ENCODE measurements at regions not wholly inside any gene's neighbourhood (a gene's known extent, or its start where the extent isn't known, plus 50 kb on each side); places are given as distances from the start of the nearest gene placed in this dataset.

DNA sequence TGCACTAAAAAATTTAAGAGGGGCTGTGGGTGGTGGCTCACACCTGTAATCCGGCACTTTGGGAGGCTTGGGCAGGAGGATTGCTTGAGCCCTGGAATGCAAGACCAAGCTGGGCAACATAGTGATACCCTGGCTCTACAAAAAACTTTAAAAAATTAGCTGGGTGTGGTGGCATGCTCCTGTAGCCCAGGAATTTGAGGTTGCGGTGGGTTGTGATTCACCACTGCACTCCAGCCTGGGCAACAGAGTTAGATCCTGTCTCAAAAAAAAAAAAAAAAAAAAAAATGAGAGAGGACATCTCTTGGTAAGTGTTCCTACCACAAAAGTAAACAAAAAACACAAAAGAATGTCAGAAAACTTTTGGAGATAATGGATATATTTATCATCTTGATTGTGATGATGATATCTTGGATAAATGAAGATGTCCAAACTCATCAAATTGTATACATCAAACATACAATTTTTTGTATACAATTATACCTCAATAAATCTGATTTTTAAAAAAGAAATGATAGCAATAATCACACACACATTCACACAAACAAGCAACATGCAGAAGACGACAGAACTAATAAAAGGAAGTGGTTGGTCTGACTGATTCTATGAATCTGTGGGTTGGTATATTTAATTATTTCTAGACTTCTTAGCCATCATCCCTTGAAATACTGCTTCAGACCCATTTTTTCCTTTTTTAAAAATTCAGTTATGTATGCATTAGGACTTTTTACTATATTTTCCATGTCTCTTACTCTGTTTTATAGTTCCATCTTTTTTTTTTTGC lies 465.9 kb downstream of the PLA2G4A start:
- Histone ChIP-seq H3K27ac (no peak overlapping the region), H3K4me3 (no peak overlapping the region), H3K4me1 (replicated peaks in 1 of 2) (no peaks in the 10 kb centered on the region)
- WGBS, 10 experiments = 50 to 100% (median 92%) methylated on average over 1 to 3 of the region's 3 CpGs
- no peak for ATAC-seq (replicated peaks in 6 of 8)
- in situ Hi-C loops (cut with MboI; ENCODE audit: low pct_unique_long_range_greater_than_20kb in 2 of 9, low sequenced_read_pairs in 9 of 9, unreplicated experiment in 9 of 9) = loop anchor here in 1 of 9 experiments (25.0 kb wide), 1 partner anchor 368 kb away; no protein-coding TSS in a partner anchor

DNA sequence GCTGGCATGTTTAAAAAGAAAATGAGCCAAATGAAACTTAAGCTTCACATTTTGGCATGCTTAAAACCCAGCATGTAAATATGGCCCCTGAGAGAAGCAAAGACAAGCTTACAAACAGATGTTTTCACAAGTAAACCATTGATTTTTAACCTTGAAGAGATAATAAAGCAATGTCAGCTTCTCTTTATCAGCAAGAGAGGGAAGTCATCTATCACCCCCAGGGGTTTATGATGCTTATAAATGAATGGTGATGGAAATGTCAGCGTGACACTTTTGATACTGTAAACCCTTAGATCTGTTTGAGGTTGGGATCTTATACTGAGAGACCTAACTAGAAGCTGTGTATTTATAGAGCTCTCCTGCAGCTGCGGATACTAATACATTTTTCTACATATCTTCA lies 471.3 kb downstream of the PLA2G4A start:
- in situ Hi-C loops (cut with MboI; ENCODE audit: low pct_unique_long_range_greater_than_20kb in 2 of 9, low sequenced_read_pairs in 9 of 9, unreplicated experiment in 9 of 9) = no loop called here
- 14 to 100% (median 66%) methylated on average over 1 to 2 of the region's 2 CpGs for WGBS, 10 experiments
- peaks cover 0 to 7% of the 10 kb centered on the region in 2 donors for H3K4me1 ChIP-seq (replicated peaks in 1 of 2)
- no peak overlapping the region for H3K4me3 ChIP-seq
- no peak overlapping the region for H3K27ac ChIP-seq
- no peak for ATAC-seq (replicated peaks in 6 of 8)

DNA sequence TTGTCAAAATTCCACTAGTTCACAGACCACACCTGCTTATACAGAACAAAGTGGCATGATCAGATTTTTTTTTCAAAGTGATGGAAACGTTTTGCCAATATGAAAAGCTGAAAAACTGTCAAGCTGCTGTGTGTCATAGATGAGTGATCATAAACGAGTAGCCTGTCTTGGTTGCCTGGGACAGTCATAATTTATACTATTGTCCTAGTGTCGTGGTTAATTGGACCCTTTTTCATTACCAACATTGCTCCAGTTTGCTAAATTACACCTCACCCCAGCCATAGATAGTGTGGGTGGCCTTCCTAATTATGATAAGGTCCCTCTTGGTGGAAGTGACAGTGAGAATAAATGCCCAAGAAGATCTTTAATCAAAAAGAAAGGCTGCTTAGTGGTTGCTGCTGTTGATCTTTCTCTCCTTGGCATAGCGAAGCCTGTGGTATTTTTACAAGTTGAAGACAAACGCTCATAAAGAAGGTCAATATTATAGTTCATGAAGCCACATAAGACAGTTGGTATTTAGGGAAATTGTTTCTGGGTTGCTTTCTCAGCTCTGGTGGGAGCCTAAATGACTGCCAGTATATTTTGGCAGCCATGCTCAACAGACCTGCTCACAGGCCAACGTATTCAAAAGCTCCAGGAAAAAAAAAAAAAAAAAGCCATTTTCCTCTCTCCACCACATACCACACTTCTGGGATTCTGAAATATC lies 478.1 kb downstream of the PLA2G4A start:
- no peak overlapping the region for H3K27ac ChIP-seq
- H3K4me3 ChIP-seq = no peak overlapping the region
- peak in 3 of 8 experiments; percentile 41 to 64 (median 64) for ATAC-seq (replicated peaks in 6 of 8)
- in situ Hi-C loops (cut with MboI; ENCODE audit: low pct_unique_long_range_greater_than_20kb in 2 of 9, low sequenced_read_pairs in 9 of 9, unreplicated experiment in 9 of 9) = no loop called here
- WGBS, 10 experiments = 17 to 68% (median 59%) methylated on average over 1 to 6 of the region's 6 CpGs
- H3K4me1 ChIP-seq (replicated peaks in 1 of 2) = peaks cover 6 to 19% of the 10 kb centered on the region in 2 donors

DNA sequence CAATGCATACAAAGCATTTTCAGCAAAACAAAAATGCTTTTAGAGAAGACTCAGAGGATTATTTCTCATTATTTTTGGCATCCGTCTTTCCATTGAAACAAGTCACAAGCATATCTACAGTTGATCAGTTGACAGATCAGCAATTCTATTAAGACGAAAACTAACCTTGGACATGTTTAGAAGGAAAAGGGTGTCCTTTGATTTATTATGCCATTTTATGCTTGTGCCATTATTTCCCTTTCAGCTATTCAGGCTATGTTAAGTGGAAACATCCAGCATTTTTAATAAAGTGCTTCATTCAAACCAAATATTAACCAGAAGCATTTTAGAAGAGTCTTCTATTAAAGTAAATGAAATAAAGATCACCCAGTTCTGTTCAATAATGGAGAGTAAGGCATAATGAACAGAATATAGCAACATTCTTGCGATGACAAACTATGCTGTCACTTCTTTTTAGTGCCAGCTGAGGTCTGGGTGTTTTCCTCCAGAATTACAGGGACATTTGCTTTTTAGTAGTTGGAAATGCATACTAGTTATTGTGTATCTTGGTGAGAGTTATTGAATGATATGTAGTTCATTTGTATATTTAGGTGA lies 481.4 kb downstream of the PLA2G4A start:
- 11 to 75% (median 61%) methylated on average over 1 to 3 of the region's 3 CpGs; no CpG with 5 or more reads in 1 of the 10 experiments for WGBS, 10 experiments
- in situ Hi-C loops (cut with MboI; ENCODE audit: low pct_unique_long_range_greater_than_20kb in 2 of 9, low sequenced_read_pairs in 9 of 9, unreplicated experiment in 9 of 9) = no loop called here

DNA sequence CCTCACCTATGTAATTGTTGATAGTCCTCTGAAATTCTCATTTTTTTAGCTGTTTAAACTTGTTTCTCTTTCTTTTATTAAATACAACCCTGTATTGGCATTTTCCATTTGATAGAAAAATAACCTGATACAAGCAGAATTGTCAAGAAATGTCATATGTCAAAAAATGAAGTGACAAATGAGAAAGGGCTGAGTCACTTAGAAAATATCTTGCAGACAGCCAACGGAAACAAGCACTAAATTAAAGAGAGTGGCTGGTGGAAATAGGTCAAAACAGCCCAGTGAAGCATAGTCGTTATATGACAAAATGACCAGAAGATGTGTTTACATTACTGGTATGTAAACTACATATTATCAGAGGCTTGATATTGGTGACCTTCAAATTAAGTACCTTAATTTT lies 484.4 kb downstream of the PLA2G4A start:
- no peak overlapping the region for H3K27ac ChIP-seq
- H3K4me3 ChIP-seq = no peak overlapping the region
- ATAC-seq (replicated peaks in 6 of 8) = peak in 2 of 8 experiments; percentile 38 to 39
- peaks cover 0 to 18% of the 10 kb centered on the region in 2 donors for H3K4me1 ChIP-seq (replicated peaks in 1 of 2)
- in situ Hi-C loops (cut with MboI; ENCODE audit: low pct_unique_long_range_greater_than_20kb in 2 of 9, low sequenced_read_pairs in 9 of 9, unreplicated experiment in 9 of 9) = no loop called here
- 7 to 75% (median 48%) methylated on average over 1 to 2 of the region's 2 CpGs; no CpG with 5 or more reads in 2 of the 10 experiments for WGBS, 10 experiments

More for the DNA sequence above, 481.4 kb downstream of the PLA2G4A start:
- Histone ChIP-seq H3K27ac (no peak overlapping the region), H3K4me1 (replicated peaks in 1 of 2) (peaks cover 6 to 22% of the 10 kb centered on the region in 2 donors), H3K4me3 (no peak overlapping the region)
- ATAC-seq (replicated peaks in 6 of 8) = peak in 5 of 8 experiments; percentile 24 to 73 (median 70)

DNA sequence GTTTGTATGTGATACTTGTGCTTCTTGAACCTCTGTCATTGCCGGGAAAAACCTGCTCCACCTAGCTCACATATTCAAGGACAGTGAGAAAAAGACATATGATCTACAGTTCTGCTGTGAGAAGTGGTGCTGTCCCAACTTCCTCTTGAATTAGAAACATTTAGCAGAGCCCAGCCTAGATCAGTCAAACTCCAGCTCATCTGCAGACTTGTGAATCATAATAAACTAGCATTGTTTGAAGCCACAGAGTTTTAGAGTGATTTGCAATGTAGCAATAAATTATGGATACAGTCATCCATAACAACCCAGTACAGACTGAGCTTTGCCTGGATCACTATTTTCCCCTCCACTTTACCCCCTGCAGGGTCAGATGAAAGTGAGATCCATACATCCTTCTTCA lies 497.8 kb downstream of the PLA2G4A start:
- Histone ChIP-seq H3K4me1 (replicated peaks in 1 of 2) (no peaks in the 10 kb centered on the region), H3K27ac (no peak overlapping the region), H3K4me3 (no peak overlapping the region)
- ATAC-seq (replicated peaks in 6 of 8) = peak in 3 of 8 experiments; percentile 79 to 93 (median 91)
- in situ Hi-C loops (cut with MboI; ENCODE audit: low pct_unique_long_range_greater_than_20kb in 2 of 9, low sequenced_read_pairs in 9 of 9, unreplicated experiment in 9 of 9) = no loop called here
- 14 to 71% (median 38%) methylated on average over 1 of the region's 1 CpG; no CpG with 5 or more reads in 5 of the 10 experiments for WGBS, 10 experiments

DNA sequence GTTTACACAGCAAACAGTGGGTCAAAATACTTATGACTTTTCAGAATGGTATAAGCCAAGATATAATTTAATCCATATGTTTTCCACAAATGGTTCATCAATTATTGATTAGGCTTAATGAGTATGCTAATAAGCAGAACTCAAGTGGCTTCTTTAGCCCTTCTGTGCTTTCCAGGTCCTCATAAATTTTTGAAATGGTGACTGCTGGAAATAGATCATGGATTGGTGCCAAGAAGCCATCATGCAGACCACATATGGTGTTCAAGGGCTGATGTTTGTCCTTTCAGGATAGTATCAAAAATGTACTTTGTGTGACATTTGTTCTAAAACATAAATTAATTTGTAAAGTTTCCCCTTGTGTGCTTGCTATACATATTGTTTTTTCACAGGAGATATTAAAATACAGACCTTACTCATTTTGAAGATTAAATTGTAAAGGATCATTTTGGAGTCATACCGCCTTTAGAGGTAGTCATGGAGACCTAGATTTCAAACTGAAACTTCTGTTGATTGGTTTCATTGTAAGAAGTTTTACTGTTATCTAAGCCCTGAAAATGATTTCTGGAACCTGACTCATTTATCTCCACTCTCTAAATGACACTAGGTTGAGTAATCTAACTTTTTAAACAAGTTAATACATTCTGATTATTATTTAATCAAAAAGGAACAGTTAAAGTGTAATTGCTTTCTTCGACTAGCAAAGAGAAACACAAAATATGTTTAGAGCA lies 507.9 kb downstream of the PLA2G4A start:
- Histone ChIP-seq H3K4me3 (no peak overlapping the region), H3K27ac (no peak overlapping the region), H3K4me1 (replicated peaks in 1 of 2) (peaks cover 0 to 5% of the 10 kb centered on the region in 2 donors)
- in situ Hi-C loops (cut with MboI; ENCODE audit: low pct_unique_long_range_greater_than_20kb in 2 of 9, low sequenced_read_pairs in 9 of 9, unreplicated experiment in 9 of 9) = no loop called here
- WGBS, 10 experiments = 0 to 100% (median 88%) methylated on average over 1 to 2 of the region's 2 CpGs
- ATAC-seq (replicated peaks in 6 of 8) = no peak

DNA sequence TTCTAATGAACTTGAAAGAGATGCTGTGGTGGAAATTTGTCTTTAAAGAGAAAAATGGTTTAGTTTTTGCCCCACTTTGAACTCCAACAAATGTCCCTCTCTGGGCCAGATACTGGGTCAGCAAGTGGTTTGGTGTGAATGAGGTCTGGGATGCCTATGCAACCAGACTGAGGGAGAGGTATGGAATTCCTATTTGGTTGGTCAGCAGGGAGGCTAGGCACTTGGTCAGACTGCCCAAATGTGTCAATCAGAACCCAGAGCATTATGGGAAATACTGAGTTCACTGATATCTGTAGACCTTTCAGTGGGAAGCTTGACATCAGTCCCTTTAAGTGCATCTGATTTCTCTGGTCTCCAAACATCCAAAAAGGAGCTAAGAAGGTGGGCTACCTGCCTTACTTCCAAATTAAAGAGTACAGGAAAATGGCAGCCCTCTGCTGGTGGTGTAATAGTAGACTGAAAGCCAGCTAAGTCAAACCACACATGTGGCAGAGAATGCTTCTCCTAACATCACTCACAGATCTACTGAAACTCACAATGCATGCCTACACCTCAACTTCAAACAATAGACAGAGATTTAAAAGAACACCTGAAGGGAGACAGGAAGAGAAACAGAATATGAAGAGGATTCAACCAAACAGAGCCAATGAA lies 510.1 kb downstream of the PLA2G4A start:
- H3K27ac ChIP-seq = no peak overlapping the region
- peak in 1 of 8 experiments; percentile 31 for ATAC-seq (replicated peaks in 6 of 8)
- in situ Hi-C loops (cut with MboI; ENCODE audit: low pct_unique_long_range_greater_than_20kb in 2 of 9, low sequenced_read_pairs in 9 of 9, unreplicated experiment in 9 of 9) = no loop called here

DNA sequence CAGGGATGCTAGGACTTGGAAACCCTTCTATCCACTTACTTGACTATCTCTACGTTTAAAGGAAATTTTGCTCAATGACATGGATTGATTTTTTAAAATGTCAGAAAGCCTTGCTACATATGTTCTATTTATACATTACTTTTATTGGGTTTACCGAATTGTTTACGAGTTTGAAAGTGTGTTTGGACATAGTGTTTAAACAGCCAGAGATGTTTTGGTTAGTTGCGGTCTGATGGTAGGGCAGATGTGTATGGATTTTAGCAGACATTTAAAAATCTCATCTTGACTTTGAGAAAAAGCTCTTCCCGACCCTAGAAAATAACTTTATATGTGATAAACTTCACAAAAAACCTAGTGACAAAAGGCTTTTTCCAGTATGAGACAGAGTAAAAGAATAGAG lies 513.7 kb downstream of the PLA2G4A start:
- Histone ChIP-seq H3K4me1 (replicated peaks in 1 of 2) (no peaks in the 10 kb centered on the region), H3K4me3 (no peak overlapping the region), H3K27ac (no peak overlapping the region)
- WGBS, 10 experiments = 25 to 89% (median 75%) methylated on average over 1 to 5 of the region's 5 CpGs
- in situ Hi-C loops (cut with MboI; ENCODE audit: low pct_unique_long_range_greater_than_20kb in 2 of 9, low sequenced_read_pairs in 9 of 9, unreplicated experiment in 9 of 9) = no loop called here
- no peak for ATAC-seq (replicated peaks in 6 of 8)

More for the DNA sequence above, 510.1 kb downstream of the PLA2G4A start:
- H3K4me3 ChIP-seq = no peak overlapping the region
- H3K4me1 ChIP-seq (replicated peaks in 1 of 2) = peaks cover 0 to 5% of the 10 kb centered on the region in 2 donors

DNA sequence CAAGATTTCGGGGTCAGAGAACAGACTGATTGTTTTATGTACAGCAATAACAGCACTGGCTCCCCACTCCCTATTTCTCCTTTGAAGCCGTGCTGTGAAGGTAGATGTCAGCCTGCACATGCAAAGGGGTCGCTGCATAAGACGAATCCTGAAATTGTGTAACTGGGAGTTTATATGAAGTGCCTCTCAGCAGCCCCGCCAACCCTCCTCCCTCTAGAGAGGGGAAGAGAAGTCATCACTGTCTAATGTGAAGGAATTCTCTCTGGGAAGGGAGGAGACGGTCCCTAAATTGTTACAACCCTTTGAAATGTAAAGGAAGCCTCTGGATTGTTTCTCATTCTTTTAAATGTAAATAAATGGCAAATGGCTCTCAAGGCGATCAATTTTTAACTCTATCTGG lies 545.3 kb downstream of the PLA2G4A start:
- Histone ChIP-seq H3K4me1 (replicated peaks in 1 of 2) (no peaks in the 10 kb centered on the region), H3K27ac (no peak overlapping the region), H3K4me3 (no peak overlapping the region)
- no peak for ATAC-seq (replicated peaks in 6 of 8)
- in situ Hi-C loops (cut with MboI; ENCODE audit: low pct_unique_long_range_greater_than_20kb in 2 of 9, low sequenced_read_pairs in 9 of 9, unreplicated experiment in 9 of 9) = no loop called here
- WGBS, 10 experiments = 19 to 80% (median 39%) methylated on average over 1 to 7 of the region's 7 CpGs

DNA sequence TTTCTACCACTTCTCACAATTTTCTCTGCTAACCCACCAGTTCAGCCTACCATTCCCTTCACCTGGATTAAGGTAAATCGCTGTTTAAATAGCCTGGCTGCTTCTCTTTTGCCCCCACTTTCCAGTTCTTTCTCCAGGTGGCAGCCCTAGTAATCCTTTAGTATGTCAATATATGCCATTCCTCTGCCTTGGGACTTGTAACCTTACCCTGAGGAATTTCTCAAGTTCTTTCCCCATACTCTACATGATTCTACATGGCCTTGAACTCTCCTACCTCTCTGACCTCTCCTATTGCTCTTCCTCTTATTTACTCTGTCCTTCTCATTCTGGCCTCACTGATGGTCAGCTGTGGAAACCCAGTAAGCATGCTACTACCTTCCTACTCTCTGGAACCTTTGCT lies 546.0 kb downstream of the PLA2G4A start:
- in situ Hi-C loops (cut with MboI; ENCODE audit: low pct_unique_long_range_greater_than_20kb in 2 of 9, low sequenced_read_pairs in 9 of 9, unreplicated experiment in 9 of 9) = no loop called here
- Histone ChIP-seq H3K27ac (no peak overlapping the region), H3K4me1 (replicated peaks in 1 of 2) (no peaks in the 10 kb centered on the region), H3K4me3 (no peak overlapping the region)
- 10 to 100% (median 69%) methylated on average over 1 of the region's 1 CpG; no CpG with 5 or more reads in 1 of the 10 experiments for WGBS, 10 experiments
- ATAC-seq (replicated peaks in 6 of 8) = no peak

DNA sequence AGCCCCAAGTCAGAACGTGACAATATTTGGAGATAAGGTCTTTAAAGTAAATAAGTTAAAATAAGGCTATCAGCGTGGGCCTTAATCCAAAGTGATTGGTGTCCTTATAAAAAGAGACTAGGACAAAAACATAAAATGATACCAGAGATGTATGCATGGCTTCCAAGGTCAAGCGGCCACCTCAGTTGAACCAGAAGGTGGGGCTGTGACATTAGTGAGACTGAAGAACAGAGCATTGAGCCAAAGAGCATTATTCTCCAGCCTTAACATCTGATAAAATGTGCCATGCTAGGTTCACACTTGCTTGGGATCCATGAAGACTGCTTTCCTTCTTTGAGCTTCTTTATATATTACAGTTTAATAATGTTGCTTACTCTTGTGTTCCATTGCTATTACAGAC lies 554.6 kb downstream of the PLA2G4A start:
- ATAC-seq (replicated peaks in 6 of 8) = peak in 1 of 8 experiments; percentile 23
- WGBS, 10 experiments = 24 to 100% (median 85%) methylated on average over 1 to 3 of the region's 3 CpGs
- in situ Hi-C loops (cut with MboI; ENCODE audit: low pct_unique_long_range_greater_than_20kb in 2 of 9, low sequenced_read_pairs in 9 of 9, unreplicated experiment in 9 of 9) = no loop called here

More for the DNA sequence above, 554.6 kb downstream of the PLA2G4A start:
- Histone ChIP-seq H3K4me3 (no peak overlapping the region), H3K27ac (no peak overlapping the region), H3K4me1 (replicated peaks in 1 of 2) (no peaks in the 10 kb centered on the region)

Measured in motor neuron (in vitro differentiated cells).